ENCODE measurements at regions not wholly inside any gene's neighbourhood (a gene's known extent, or its start where the extent isn't known, plus 50 kb on each side); places are given as distances from the start of the nearest gene placed in this dataset.

- TF ChIP-seq EZH2phosphoT487 (IDR thresholded peaks at IDR 0.05; ENCODE audit: borderline replicate concordance) (no peak), CBX3 (IDR thresholded peaks at IDR 0.05; ENCODE audit: low read depth) (no peak), EGR1 (IDR thresholded peaks at IDR 0.05; ENCODE audit: low read depth) (no peak), CEBPB (IDR thresholded peaks at IDR 0.05; ENCODE audit: low read depth) (no peak), ZNF274 (IDR thresholded peaks at IDR 0.05; ENCODE audit: low read depth, low read length) (no peak), SIN3A (IDR thresholded peaks at IDR 0.05; ENCODE audit: low read depth) (no peak), TCF7L2 (IDR thresholded peaks at IDR 0.05; ENCODE audit: borderline replicate concordance, extremely low read depth, insufficient read depth, insufficient read length) (no peak), RAD21 (IDR thresholded peaks at IDR 0.05; ENCODE audit: low read depth) (no peak), MAX (IDR thresholded peaks at IDR 0.05) (no peak), ZFX (IDR thresholded peaks at IDR 0.05) (no peak), ELF1 (IDR thresholded peaks at IDR 0.05; ENCODE audit: borderline replicate concordance, low read depth) (no peak), YY1 (IDR thresholded peaks at IDR 0.05; ENCODE audit: extremely low read depth, insufficient replicate concordance, low read depth, low read length) (no peak), POLR2A (IDR thresholded peaks at IDR 0.05; ENCODE audit: borderline replicate concordance, extremely low read depth, insufficient read depth, insufficient read length) (no peak)
- POLR2A ChIA-PET, result no interaction called here
- H3K27me3 ChIP-seq (ENCODE audit: insufficient read depth, low read length), result peaks cover 9% of the 10 kb centered on the region; the same call in 1 of the 2 replicates
- BruUV-seq (replicated peaks), result no TSS peak
- H4K20me1 ChIP-seq (ENCODE audit: insufficient read depth), result no peaks in the 10 kb centered on the region
- H3K27ac ChIP-seq (ENCODE audit: low read depth, low read length), result no peak overlapping the region
- no peak overlapping the region for H3K9ac ChIP-seq (ENCODE audit: low read length)
- no peaks in the 10 kb centered on the region for H3K4me1 ChIP-seq (ENCODE audit: control insufficient read depth in 1 of 2, insufficient read depth in 2 of 2, low read length in 2 of 2)
- H3K9me2 ChIP-seq (ENCODE audit: insufficient read depth), result no peaks in the 10 kb centered on the region
- H3K36me3 ChIP-seq (ENCODE audit: control insufficient read depth in 1 of 2, insufficient read depth in 2 of 2, low read length in 2 of 2), result no peaks in the 10 kb centered on the region
- DNase-seq (ENCODE audit: low read depth, low spot score), result no peak
- H3K9me3 ChIP-seq (ENCODE audit: control insufficient read depth in 1 of 2, insufficient read depth in 1 of 2, low read depth in 1 of 2, low read length in 2 of 2), result no peaks in the 10 kb centered on the region
- H3K4me2 ChIP-seq (ENCODE audit: low read length), result no peak overlapping the region
- RAD21 ChIA-PET (ENCODE audit: low non-redundant PET in 1 of 2, low total read pairs in 2 of 2, uncharacterized antibody in 2 of 2, unreplicated experiment in 2 of 2), result no interaction called here
- ATAC-seq, result no peak
- CTCF ChIA-PET, result no interaction called here
- H2AFZ ChIP-seq (ENCODE audit: low read depth, low read length, poor library complexity, severe bottlenecking), result peak overlapping the region; percentile 22
- intact Hi-C loops (cut with micrococcal nuclease), result no loop called here
- H3K79me2 ChIP-seq (ENCODE audit: insufficient read depth, low read length), result no peaks in the 10 kb centered on the region
- H3K4me3 ChIP-seq (replicated peaks in 1 of 2; ENCODE audit: low read depth in 1 of 2, low read length in 2 of 2), result no peak overlapping the region
Measured at GRCh38 chr6:126937426-126937825, 181.0 kb upstream of the RSPO3 start.

DNA sequence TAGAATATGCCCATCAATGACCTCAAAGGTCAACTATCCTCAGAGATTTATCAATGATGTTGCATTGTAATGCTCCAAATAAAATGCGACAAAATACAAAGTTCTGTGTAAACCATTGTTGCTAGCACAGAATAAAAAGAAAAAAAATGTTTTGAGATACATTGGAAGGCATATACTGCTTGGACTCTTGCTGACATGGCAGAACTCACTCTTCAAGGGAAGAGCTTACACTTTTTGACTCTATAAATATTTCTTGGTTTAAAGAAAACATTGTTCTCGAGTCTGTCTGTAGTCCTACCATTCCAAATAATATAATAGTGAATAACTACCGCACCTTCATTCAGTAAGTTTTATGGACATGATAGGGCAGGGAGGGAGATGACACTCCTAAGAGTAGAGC is 178.7 kb upstream of the RSPO3 start:
- POLR2A ChIA-PET, result no interaction called here
- intact Hi-C loops (cut with micrococcal nuclease), result no loop called here

More for the DNA sequence above, 178.7 kb upstream of the RSPO3 start:
- Histone ChIP-seq H4K20me1 (ENCODE audit: insufficient read depth) (no peaks in the 10 kb centered on the region), H3K79me2 (ENCODE audit: insufficient read depth, low read length) (no peaks in the 10 kb centered on the region), H3K9me2 (ENCODE audit: insufficient read depth) (no peaks in the 10 kb centered on the region), H3K9me3 (ENCODE audit: control insufficient read depth in 1 of 2, insufficient read depth in 1 of 2, low read depth in 1 of 2, low read length in 2 of 2) (no peaks in the 10 kb centered on the region), H3K9ac (ENCODE audit: low read length) (no peak overlapping the region), H3K4me1 (ENCODE audit: control insufficient read depth in 1 of 2, insufficient read depth in 2 of 2, low read length in 2 of 2) (no peaks in the 10 kb centered on the region), H3K4me2 (ENCODE audit: low read length) (no peak overlapping the region), H3K4me3 (replicated peaks in 1 of 2; ENCODE audit: low read depth in 1 of 2, low read length in 2 of 2) (no peak overlapping the region), H3K27me3 (ENCODE audit: insufficient read depth, low read length) (peaks cover 10% of the 10 kb centered on the region; the same call in 1 of the 2 replicates), H3K36me3 (ENCODE audit: control insufficient read depth in 1 of 2, insufficient read depth in 2 of 2, low read length in 2 of 2) (no peaks in the 10 kb centered on the region), H2AFZ (ENCODE audit: low read depth, low read length, poor library complexity, severe bottlenecking) (no peak overlapping the region), H3K27ac (ENCODE audit: low read depth, low read length) (no peak overlapping the region)
- ATAC-seq (no peak), DNase-seq (ENCODE audit: low read depth, low spot score) (no peak)
- TF ChIP-seq EGR1 (IDR thresholded peaks at IDR 0.05; ENCODE audit: low read depth) (no peak), ZNF274 (IDR thresholded peaks at IDR 0.05; ENCODE audit: low read depth, low read length) (no peak), CTCF (IDR thresholded peaks at IDR 0.05 in 2 of 3, conservative IDR thresholded peaks at IDR 0.05 in 1 of 3; ENCODE audit: borderline replicate concordance in 1 of 3, insufficient read depth in 1 of 3, low read depth in 2 of 3, low read length in 2 of 3) (no peak), FOSL1 (IDR thresholded peaks at IDR 0.05; ENCODE audit: low read depth) (no peak)
- RAD21 ChIA-PET (ENCODE audit: low non-redundant PET in 1 of 2, low total read pairs in 2 of 2, uncharacterized antibody in 2 of 2, unreplicated experiment in 2 of 2), result no interaction called here
- no TSS peak for BruUV-seq (replicated peaks)
- CTCF ChIA-PET, result no interaction called here
